ENCODE measurements at regions not wholly inside any gene's neighbourhood (a gene's known extent, or its start where the extent isn't known, plus 50 kb on each side); places are given as distances from the start of the nearest gene placed in this dataset.
"Not testable (repeated sequence)": the region's sequence is repeated elsewhere in the genome, so short reads cannot be mapped to it uniquely, and the experiment has no call there.

DNA sequence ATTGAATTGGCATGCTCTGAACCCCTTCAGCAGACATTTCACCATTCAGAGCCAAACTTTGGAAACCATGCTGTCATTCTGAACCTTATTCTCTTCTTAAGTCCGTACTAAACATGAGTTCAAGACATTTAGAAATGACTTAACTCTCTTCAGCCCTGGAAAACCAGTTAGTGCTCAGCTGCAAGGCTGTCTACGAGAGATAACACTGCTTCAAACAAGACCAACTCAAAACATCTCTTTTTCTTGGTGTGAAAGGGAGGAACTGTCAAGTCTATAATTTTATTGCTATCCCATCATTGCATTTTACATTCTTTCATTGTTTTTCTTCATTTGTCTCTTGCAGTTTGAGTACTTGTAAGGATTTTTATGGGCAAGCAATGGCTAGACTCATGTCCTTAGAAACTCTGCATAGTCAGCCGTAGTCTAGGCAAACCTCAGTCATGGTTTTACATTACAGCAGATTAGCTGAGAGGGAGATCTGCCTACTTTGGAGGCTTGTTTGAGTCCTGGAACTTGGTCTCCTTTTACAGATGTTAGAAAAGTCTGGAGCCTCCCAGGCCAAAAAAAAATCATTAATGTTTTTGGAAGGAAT is 120.6 kb upstream of the JADE1 start:
- no peak for DNase-seq

DNA sequence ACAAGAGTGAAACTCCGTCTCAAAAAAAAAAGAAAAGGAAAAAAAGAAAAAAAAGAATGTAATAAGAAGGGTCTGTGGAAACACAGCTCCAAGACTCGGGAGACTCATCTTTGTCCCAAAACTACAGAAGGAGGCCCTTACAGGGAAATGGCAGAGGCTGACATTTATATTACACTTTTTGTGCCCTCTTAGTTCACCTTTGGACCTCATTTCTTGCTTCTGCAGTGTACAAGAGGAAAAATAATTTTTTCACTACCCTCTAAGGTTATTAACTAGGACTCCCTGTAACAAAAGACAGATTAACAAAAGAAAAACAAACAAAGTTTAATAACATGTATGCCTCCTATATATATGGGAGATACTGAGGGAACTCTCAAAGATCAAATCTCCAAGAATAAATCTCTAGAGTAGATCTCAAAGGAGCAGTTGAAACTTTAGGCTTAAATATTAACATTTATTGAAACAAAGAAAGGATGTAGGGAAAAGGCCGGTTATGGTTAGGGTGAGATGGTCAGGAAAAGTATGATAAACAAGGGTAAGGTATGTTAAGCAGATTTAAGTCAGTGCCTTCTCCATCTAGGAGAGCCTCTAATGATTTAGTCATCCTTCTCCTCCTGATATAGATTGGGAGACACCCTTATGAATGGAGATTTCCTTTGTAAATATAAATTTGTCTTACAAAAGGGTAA is 121.3 kb upstream of the JADE1 start:
- DNase-seq: no peak

DNA sequence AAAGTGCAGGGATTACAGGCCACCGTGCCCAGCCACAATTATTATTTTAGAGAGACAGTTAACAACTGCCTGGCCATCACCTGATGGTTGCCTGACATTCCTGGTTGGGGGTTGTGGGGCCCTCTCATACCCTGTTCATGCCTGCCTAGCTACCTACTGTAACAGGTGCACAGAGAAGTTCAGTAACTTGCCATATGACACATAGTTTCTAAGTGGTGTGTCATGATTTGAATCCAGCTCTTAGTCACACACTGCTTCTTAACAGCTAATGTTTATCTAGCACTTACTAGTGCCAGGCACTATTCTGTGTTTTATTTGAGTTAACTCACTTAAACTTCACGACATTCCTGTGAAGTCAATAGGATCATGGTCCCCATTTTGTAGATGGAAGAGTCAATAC is 122.7 kb upstream of the JADE1 start:
- DNase-seq: no peak

DNA sequence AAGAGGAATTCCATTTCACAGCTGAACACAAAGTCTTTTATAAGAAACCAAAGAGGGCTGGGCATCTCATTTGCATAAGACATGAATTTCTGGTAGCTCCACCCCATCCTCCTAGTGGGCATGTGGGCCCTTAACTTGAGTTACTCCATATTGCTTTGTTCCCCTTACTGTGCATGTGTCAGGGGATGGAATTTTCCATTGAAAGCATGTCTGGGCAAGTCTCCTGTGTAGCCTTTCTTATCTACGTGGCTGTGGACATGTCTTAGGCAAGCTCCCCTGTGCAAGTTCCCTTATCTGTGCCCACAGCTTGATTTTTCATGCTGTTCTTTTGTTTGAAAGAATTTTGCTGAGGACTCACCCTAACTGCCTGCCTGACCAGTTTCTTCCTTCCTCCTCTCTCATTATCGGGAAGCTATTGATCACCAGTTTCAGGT is 123.5 kb upstream of the JADE1 start:
- DNase-seq: no peak

DNA sequence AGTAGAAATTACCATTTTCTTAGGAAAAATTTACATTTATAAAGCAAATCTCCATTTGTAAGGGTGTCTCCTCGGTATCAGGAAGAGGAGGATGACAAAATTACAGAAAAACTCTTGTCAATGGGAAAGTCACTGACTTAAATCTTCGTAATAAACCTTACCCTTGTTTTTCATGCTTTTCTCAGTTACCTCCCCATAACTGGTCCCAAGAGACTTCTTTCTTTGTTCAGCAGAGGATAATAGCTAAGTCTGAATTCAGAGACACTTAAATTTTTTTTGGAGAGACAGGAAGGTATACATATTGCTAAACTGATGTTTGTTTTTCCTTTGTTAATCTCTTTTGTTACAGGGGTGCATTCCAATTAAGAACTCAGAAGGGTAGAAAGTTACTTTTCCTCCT is 125.5 kb upstream of the JADE1 start:
- DNase-seq: no peak

DNA sequence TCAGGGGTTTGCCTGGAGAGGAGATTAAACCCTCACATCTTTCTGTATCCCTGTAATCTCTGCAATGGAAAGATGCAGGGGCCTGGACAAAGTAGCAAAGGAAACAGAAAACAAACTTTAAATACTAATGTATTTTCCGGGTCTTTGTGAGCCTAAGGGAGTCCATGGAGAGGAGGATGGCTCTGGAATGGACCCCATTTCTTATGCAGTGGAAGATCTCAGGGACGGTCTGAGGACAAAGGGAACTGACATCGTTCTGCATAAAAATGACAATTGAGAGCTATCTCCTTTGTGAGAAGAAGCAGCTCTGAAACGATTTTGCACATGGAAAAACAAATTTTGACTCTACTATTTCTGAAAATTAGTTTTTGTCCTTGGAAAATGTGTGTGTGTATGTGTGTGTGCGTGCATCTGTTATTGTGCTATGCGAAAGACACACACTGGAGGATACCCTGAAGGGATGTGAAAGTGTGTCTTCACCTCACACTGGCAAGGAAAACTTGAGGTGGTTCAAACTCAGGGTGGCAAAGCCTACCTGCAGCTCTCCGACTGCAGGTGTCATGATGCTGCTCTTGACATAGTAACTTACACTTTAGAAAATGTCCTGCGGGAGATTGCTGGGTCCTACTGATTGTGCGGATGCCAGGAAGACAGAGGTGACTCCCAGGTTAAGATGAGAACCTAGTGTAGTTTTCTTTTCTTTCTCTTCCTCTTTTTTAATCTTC is 126.4 kb upstream of the JADE1 start:
- DNase-seq: no peak

DNA sequence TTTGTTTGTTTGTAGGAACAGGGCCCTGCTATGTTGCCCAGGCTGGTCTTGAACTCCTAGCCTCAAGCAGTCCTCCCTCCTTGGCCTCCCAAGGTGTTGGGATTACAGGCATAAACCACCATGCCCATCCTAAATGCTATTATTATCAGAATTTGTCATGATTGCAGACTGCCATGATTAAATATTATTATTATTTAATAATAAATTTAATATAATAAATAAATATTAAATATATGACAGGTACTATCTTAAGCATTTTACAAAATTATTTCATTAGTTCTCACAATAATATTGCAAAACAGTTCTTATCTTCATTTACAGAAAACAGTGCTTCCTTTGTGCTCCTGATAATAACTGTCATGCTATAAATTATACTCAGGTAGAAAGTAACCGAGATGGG is 133.4 kb upstream of the JADE1 start:
- DNase-seq: no peak

DNA sequence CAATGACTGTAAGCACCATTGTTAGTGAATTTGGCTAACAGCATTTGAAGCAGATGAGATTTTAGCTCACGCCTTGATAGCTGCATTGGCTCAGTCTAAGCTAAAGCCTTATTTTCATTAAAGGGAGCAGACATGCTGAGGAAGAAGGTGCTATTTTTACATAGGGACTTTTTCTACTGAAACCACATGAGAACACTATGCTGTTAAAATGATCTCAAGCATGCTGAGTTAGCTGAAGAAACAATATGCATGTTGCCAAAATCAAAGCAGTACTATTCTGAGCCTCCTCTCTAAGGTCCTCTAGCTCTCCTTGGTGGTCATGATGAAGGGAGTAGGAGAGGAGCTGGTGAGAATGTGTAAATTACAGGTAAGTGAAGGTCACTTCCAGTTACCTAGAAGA is 134.4 kb upstream of the JADE1 start:
- DNase-seq: no peak

DNA sequence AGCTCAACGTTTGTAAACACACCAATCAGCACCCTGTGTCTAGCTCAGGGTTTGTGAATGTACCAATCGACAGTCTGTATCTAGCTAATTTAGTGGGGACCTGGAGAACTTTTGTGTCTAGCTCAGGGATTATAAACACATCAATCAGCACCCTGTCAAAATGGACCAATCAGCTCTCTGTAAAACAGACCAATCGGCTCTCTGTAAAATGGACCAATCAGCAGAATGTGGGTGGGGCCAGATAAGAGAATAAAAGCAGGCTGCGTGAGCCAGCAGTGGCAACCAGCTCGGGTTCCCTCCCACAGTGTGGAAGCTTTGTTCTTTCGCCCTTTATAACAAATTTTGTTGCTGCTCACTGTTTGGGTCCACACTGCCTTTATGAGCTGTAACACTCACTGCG is 136.3 kb upstream of the JADE1 start:
- not testable (repeated sequence) for DNase-seq

DNA sequence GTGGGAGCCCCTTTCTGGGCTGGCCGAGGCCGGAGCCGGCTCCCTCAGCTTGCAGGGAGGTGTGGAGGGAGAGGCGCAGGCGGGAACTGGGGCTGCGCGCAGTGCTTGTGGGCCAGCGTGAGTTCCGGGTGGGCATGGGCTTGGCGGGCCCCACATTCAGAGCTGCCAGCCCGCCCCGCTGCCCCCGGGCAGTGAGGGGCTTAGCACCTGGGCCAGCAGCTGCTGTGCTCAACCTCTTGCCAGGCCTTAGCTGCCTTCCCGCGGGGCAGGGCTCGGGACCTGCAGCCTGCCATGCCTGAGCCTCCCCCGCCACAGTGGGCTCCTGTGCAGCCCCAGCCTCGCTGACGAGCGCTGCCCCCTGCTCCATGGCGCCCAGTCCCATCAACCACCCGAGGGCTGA is 136.9 kb upstream of the JADE1 start:
- DNase-seq: not testable (repeated sequence)

DNA sequence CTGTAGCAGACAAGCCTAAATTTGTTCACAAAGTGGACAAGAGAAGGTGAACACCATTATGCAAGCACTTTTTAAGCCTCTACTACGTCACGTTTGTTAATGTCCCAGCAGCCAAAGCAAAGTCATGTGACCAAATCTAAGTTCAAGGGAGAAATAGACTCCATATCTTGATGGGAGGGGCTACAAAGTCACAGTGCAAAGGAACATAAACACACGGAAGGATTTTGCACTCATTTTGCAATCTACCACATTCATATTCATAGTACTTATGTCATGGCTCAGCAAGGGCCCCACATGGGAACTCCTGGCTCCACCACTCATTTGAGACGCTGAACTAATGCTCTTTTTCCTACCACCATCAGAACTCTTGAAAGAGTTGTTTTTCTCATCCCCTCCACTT is 139.0 kb upstream of the JADE1 start:
- DNase-seq: no peak

DNA sequence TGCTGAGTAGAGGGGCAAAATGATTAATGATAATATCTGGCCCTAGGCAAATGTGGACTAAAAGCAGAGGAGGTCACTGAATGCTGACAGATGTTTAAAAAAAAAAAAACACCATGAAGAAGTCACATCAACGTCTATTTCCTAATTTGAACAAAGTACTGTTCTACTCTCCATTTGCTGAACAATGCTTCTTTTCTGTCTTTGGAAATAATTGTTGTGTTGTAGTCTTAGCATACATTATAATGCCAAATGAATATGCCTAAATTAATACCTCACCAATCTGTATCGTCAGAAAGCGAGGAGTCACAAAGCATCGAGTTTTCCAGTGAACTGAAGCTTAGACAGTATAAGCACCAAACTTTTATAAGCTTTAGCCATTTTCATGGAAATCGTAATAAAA is 140.9 kb upstream of the JADE1 start:
- no peak for DNase-seq

DNA sequence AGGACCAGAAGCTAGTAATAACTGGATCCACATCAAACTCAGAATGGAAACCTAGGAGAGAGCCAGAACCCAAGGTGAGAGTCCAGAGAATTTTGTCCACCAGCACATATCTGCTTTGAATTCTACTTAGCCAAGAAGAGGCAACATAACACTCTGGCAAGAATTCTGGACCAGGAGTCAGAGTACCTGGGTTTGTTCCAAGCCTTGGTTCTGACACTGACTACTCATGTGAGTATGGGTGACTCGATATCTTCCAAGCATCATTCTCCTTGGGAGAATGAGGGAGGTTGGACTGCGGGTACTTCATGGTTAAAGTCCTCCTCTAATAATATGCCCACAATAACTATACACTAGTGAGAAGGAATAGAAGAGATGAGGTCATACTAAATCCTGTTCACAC is 144.0 kb upstream of the JADE1 start:
- no peak for DNase-seq

DNA sequence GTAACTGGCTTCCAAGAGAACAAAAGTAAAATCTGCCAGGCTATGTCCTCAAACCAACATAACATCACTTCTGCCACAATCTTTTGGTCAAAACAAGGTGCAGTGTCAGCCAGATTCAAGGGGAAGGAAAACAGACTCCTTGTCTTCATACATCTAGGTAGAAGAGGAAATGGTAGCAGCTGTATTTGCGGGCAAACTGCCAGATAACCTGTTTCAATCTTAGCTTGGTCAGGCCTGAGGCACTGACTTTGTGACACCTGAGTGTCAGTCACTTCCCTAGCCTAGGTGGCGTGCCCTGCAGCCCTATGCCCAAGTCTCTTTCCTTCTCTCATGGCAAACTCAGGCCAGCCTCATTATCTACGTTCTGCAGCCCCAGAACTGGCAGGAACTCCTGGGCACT is 146.2 kb upstream of the JADE1 start:
- DNase-seq: no peak

DNA sequence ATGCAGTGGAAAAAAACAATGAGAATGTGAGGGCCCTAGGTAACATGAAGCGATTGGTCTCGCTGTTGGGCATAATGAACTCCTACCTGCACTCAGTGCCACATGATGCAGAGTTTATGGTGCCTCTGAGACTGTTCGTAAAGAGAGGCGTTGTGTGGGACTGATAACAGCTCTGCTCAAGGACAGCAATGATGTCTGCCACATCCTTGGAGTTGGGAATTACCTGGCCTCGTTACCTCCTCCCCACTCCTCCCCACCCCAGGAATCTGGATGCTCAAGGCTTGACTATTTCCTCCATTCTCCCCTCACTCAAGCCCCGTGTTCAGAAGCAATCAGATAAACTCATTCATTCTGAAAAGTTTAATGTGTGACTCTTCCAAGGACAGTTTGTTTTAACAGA is 148.0 kb upstream of the JADE1 start:
- no peak for DNase-seq

DNA sequence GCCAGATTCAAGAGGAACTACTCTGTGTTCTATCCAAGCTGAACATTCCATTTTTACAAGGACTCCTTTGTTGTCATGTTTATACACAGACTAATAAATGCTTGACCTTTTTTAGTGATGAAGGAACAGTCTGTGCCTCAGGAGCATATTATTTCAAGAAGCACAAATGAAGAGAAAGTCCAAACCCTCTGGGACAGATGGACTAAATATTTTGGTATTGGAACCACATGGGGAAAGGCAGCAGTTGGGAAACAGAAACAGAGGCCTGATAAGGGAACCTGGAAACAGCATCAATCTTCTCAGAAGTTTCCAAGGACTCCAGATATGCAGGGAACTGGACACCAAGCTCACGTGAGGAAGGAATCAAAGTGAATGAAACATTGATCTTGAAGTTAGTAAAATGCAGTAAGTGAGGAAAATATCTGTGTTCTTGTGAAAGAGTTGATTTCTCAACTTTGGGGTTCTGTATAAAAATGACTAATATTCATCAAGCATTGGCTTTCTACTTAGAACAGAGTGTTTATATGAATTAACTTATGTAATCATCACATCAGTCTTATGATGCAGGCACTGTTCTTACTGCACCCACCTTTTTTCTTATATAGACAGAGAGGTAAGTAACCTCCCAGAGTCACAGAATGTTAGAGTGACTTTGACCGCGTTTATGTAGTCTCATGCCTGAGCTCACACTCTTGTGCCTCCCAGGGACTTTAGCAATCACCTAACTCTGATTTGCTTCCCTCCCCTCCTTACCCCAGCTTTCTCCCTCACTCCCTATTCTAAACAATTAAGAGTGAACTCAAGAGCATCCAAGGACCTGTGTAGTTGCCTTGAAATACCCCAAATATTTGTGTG is 148.9 kb upstream of the JADE1 start:
- no peak for DNase-seq

DNA sequence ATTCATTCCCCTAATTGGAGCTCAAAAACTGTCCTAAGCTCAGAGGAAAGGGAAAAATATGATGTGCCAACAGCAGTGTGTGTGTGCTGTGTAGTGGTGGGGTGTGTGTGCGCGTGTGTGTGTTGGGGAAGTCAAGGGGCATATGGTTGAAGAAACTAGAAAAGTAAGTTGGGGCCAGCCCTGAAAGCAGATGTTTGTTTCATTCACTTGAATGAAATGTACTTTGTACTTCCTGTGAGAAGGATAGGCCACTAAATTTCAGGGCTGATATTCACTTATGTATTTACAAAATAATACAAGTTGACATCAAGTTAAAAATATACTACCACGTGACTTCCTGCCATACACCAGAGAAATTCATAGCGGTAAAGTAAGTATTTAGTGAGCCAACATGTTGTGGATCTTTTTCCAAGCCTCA is 151.3 kb upstream of the JADE1 start:
- no peak for DNase-seq

DNA sequence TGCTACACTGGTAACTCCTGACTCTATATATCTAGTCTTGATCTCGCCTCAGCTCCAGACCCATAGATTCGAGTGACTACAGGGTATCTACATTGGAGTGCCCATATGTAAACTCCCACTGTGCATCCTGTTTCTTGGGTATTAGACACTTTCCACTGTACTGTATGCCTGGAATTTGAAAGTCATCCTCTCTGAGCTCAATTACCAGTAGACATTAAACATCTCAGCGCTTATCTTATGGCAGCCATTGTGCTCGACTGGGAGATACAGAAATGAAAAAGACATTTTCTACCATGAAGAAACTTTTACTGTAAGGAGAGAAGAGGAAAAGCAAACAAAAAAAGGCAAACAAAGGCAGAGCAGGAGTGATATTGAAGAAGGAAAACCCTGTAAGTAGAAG is 151.9 kb upstream of the JADE1 start:
- DNase-seq: no peak

DNA sequence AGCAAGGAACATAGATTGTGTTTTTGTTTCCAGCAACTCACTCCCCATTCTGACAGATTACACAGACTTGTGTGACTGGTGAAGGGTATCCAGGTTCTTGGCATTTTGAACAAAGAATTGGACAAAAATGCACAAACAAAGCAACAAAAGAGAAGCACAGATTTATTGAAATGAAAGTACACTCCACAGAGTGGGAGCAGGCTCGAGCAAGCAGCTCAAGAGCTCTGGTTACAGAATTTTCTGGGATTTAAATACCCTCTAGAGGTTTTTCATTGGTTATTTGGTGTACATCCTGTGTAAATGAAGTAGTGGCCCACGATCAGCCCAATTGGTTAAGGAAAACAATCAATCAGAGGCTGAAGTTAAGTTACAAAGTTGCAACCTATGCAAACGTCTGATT is 155.0 kb upstream of the JADE1 start:
- DNase-seq: no peak

DNA sequence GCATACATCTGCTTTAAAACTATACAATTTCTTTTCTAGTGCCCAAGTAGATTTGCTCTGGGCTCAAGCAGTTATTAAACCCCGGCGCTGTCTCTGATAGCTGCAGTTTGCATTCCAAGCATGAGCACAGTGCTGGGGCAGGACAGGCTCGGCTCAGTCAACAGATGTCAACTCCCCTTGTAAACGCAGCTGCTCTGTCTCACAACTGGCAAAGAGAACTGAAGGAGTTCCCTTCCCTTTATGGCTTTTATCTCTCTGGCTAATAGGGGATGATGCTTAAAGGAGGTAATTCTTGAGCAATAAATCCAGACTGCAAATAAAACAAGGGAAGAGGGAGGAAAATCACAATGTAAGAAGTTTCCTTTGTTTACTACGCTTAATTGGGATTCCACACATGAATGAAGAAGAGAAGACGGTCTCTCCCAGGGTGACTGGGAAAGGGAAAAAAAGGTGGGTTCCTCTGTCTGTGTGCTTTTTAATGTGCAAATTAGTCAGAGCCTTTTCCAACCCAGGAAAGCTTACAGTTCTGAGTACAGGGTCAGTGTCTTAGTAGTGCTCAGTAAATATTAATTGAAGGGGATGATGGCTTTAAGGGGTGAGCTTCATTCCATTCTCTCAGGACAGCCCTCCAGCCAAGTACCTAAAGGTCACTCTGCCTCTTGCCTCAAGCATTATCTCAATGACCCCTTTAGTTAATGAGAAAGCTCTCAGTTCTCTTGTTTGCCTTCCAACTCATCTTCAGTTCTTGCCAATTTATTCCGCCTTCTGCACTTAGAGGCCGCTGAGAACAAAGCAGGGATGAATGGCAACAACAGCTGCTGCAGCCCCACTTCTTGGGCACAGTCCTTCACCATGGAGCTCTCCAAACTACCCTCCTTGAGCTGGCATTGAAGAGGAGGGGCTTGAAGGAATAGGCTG is 155.7 kb upstream of the JADE1 start:
- DNase-seq: peak in 36 of 56 donors; percentile 1 to 66 (median 25)
